Endothelial cell of umbilical vein (primary cell): ENCODE measurements at regions not wholly inside any gene's neighbourhood (a gene's known extent, or its start where the extent isn't known, plus 50 kb on each side); places are given as distances from the start of the nearest gene placed in this dataset.

Experiments used
- BruUV-seq: library from RNA; stranded (reverse); fragments of 400-500 nt; replicated peaks from 2 replicates; lab custom pipeline; 2021; lab: Mats Ljungman, UMichigan
- CTCF ChIA-PET: fragments of 300-600, 350-600 bp; sonication (Branson Sonifier 250); formaldehyde crosslinking; loops from one replicate; lab custom pipeline; 2021; ENCODE audit warnings: antibody characterized with exemption, inconsistent platforms; lab: Charles Lee
- POLR2A ChIA-PET: fragments of 300-600, 350-600 bp; sonication (Branson Sonifier 250); formaldehyde crosslinking; loops from one replicate; lab custom pipeline; 2021; ENCODE audit warnings: antibody characterized with exemption, inconsistent platforms; lab: Charles Lee
- DNase-seq: peaks from one replicate; pipeline ENCODE4 v3.0.0-alpha.2; 2011; ENCODE audit warnings: low read depth, low spot score
- FAIRE-seq: peaks from 2 replicates; lab custom pipeline; 2011; peaks lifted over from hg19 to GRCh38; lab: Jason Lieb, UNC
- H2AFZ ChIP-seq: 2 replicates; pipeline ENCODE4 v1.6.0; 2012; ENCODE audit warnings: low read depth, low read length, control low read depth, inconsistent platforms
- H3K27ac ChIP-seq: 2 replicates; pipeline ENCODE4 v1.5.1; 2011; ENCODE audit warnings: low read depth, mild to moderate bottlenecking, control low read depth, low read length, moderate library complexity; ENCODE audit not compliant: insufficient read depth
- H3K27me3 ChIP-seq, 2 experiments: 2 replicates each; pipeline versions ENCODE4 v1.6.0 to v1.6.1; 2011; ENCODE audit warnings: low read length in 2 of 2, mixed read lengths in 1 of 2; ENCODE audit not compliant: control insufficient read depth in 2 of 2, insufficient read depth in 2 of 2
- H3K36me3 ChIP-seq, 2 experiments: 2 replicates in 1 of 2; 3 replicates in 1 of 2; pipeline ENCODE4 v1.5.1; 2011; ENCODE audit warnings: low read length in 2 of 2, mild to moderate bottlenecking in 1 of 2, moderate library complexity in 1 of 2; ENCODE audit not compliant: control insufficient read depth in 2 of 2, insufficient read depth in 2 of 2; ENCODE audit errors: extremely low read depth in 1 of 2
- H3K4me1 ChIP-seq: 3 replicates; pipeline ENCODE4 v1.5.1; 2011; ENCODE audit warnings: mild to moderate bottlenecking, low read length; ENCODE audit not compliant: control insufficient read depth, insufficient read depth; ENCODE audit errors: extremely low read depth
- H3K4me2 ChIP-seq: 2 replicates; pipeline ENCODE4 v1.6.1; 2011; ENCODE audit warnings: low read length, control low read depth, mixed read lengths; ENCODE audit not compliant: insufficient read depth
- H3K4me3 ChIP-seq, 3 experiments: fragments of 200-600 bp in 1 of 3; sonication (generic), shearing (Covaris generic) in 1 of 3; replicated peaks in 1 of 3; 2 replicates each; pipeline ENCODE4 v1.5.1; 2011 to 2016; ENCODE audit warnings: control low read depth in 3 of 3, low read length in 3 of 3, mild to moderate bottlenecking in 2 of 3, inconsistent platforms in 1 of 3, low read depth in 1 of 3, moderate library complexity in 1 of 3; ENCODE audit not compliant: insufficient read depth in 1 of 3
- H3K79me2 ChIP-seq: 2 replicates; pipeline ENCODE4 v1.6.0; 2012; ENCODE audit warnings: low read length, inconsistent platforms; ENCODE audit not compliant: control insufficient read depth, insufficient read depth
- H3K9ac ChIP-seq: replicated peaks from 2 replicates; pipeline ENCODE3; 2011; ENCODE audit warnings: low read length, control low read depth; ENCODE audit not compliant: insufficient read depth; ENCODE audit errors: extremely low read depth
- H3K9me1 ChIP-seq: replicated peaks from 3 replicates; pipeline ENCODE4 v1.6.0; 2011; ENCODE audit warnings: mild to moderate bottlenecking, low read length; ENCODE audit not compliant: control insufficient read depth, insufficient read depth; ENCODE audit errors: extremely low read depth
- H3K9me3 ChIP-seq: replicated peaks from 2 replicates; pipeline ENCODE4 v1.5.1; 2012; ENCODE audit warnings: low read length, inconsistent platforms; ENCODE audit not compliant: control insufficient read depth, insufficient read depth
- H4K20me1 ChIP-seq: replicated peaks from 2 replicates; pipeline ENCODE3; 2011; ENCODE audit warnings: mild to moderate bottlenecking, low read length; ENCODE audit not compliant: control insufficient read depth, insufficient read depth; ENCODE audit errors: extremely low read depth
- CTCF ChIP-seq, 2 donors: IDR thresholded peaks; 1 replicate in 1 of 2; 2 replicates in 1 of 2; pipeline ENCODE4 v1.5.1; 2011; ENCODE audit warnings: low read length in 2 of 2, mild to moderate bottlenecking in 2 of 2, moderate library complexity in 2 of 2, control low read depth in 1 of 2, inconsistent platforms in 1 of 2, low read depth in 1 of 2; ENCODE audit not compliant: insufficient read depth in 1 of 2; ENCODE audit errors: extremely low read depth in 1 of 2
- EZH2 ChIP-seq: IDR thresholded peaks from 2 replicates; pipeline ENCODE4 v1.6.1; 2012; ENCODE audit warnings: borderline replicate concordance, low read depth, mild to moderate bottlenecking, moderate library complexity, low read length, inconsistent platforms; ENCODE audit not compliant: severe bottlenecking
- FOS ChIP-seq: IDR thresholded peaks from 2 replicates; pipeline ENCODE4 v1.6.1; 2011; ENCODE audit warnings: mild to moderate bottlenecking, low read length, moderate library complexity, borderline replicate concordance; ENCODE audit not compliant: insufficient read depth
- GATA2 ChIP-seq: IDR thresholded peaks from 2 replicates; pipeline ENCODE4 v1.7.0; 2011; ENCODE audit warnings: low read depth, mild to moderate bottlenecking, moderate library complexity, mixed read lengths, low read length; ENCODE audit not compliant: insufficient read length, insufficient read depth
- JUN ChIP-seq: IDR thresholded peaks from 2 replicates; pipeline ENCODE4 v1.6.1; 2011; ENCODE audit warnings: borderline replicate concordance, low read depth; ENCODE audit not compliant: insufficient read length, insufficient read depth
- MAX ChIP-seq: IDR thresholded peaks from 2 replicates; pipeline ENCODE4 v1.6.1; 2011; ENCODE audit not compliant: insufficient read depth, insufficient read length
- MYC ChIP-seq: IDR thresholded peaks from one replicate; pipeline ENCODE4 v1.6.1; 2011; ENCODE audit warnings: mild to moderate bottlenecking, low read depth, low read length
- POLR2A ChIP-seq: IDR thresholded peaks from 2 replicates; pipeline ENCODE4 v1.6.1; 2012; ENCODE audit warnings: low read depth, mild to moderate bottlenecking, control low read depth, low read length
- POLR2AphosphoS5 ChIP-seq: IDR thresholded peaks from 2 replicates; pipeline ENCODE4 v1.6.1; 2012; ENCODE audit warnings: low read depth, mild to moderate bottlenecking, control low read depth, low read length, moderate library complexity; ENCODE audit not compliant: insufficient read depth
- dilution Hi-C: fragments of 300-500 bp; cut with MboI; formaldehyde crosslinking; loops from one replicate; pipeline ENCODE4 v1.15.0; 2019; ENCODE audit warnings: low sequenced_read_pairs; ENCODE audit not compliant: extremely low pct_ligation_motif_present
- intact Hi-C: fragments of 100-400 bp; cut with micrococcal nuclease; formaldehyde crosslinking; loops from one replicate; pipeline ENCODE4 v1.10.0; 2022

- dilution Hi-C loops = no loop called here
- Histone ChIP-seq H3K4me2 (no peak overlapping the region), H3K9me1 (no peaks in the 10 kb centered on the region), H3K9ac (no peak overlapping the region), H3K27ac (no peak overlapping the region), H4K20me1 (no peaks in the 10 kb centered on the region), H3K79me2 (no peaks in the 10 kb centered on the region), H3K9me3 (peaks cover 2% of the 10 kb centered on the region), H3K4me1 (no peaks in the 10 kb centered on the region), H3K4me3 (no peak overlapping the region), H3K36me3 (no peaks in the 10 kb centered on the region), H3K27me3 (no peaks in the 10 kb centered on the region), H2AFZ (no peak overlapping the region)
- FAIRE-seq (no peak), DNase-seq (no peak)
- TF ChIP-seq JUN (no peak), EZH2 (no peak), CTCF (IDR thresholded peaks at IDR 0.05; ENCODE audit: extremely low read depth in 1 of 2, insufficient read depth in 1 of 2, low read depth in 1 of 2, low read length in 2 of 2) (no peak), MAX (no peak), POLR2AphosphoS5 (no peak), GATA2 (no peak), FOS (no peak), POLR2A (no peak), MYC (no peak)
- BruUV-seq = no TSS peak
- CTCF ChIA-PET = no interaction called here
- intact Hi-C loops = no loop called here
- POLR2A ChIA-PET = no interaction called here
Measured at GRCh38 chr2:114222344-114222743, 220.1 kb upstream of the DPP10 start.
